Cardiac fibroblast (primary cell): ENCODE measurements at regions not wholly inside any gene's neighbourhood (a gene's known extent, or its start where the extent isn't known, plus 50 kb on each side); places are given as distances from the start of the nearest gene placed in this dataset.
A peak's percentile ranks its signal among the peaks of the same experiment; 100 is the strongest.

Experiments used
- DNase-seq, 2 donors: peaks; one replicate each; pipeline versions ENCODE4 v3.0.0 to v3.0.0-alpha.2; 2010; ENCODE audit warnings: low read depth in 2 of 2
- H3K4me3 ChIP-seq, 2 donors: replicated peaks in 1 of 2; 1 replicate in 1 of 2; 2 replicates in 1 of 2; pipeline ENCODE4 v1.5.1; 2011; ENCODE audit warnings: low read depth in 2 of 2, low read length in 2 of 2, mild to moderate bottlenecking in 2 of 2, moderate library complexity in 1 of 2
- TF ChIP-seq, protein P1 (sequence below): IDR thresholded peaks from one replicate; pipeline ENCODE4 v1.5.1; 2011; ENCODE audit warnings: low read depth, mild to moderate bottlenecking, low read length, inconsistent platforms

DNA sequence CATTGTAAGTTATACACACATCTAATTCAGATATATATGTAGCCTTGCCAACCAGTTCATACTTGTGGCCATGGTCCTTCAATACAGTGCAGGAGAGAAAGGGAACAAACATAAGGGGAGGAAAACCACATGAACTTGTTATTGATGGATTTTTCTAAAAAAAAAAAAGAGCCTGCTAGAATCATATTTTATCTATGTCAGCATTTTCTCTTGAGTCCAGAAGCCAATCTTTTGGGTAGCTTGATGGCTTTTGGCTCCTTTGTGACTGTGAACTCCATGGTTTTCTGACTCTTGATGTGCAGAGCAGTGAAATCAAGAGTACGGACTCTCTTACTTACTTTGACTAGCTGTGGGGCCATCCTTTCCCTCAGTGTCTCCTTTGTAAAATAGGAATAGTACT is 197.4 kb upstream of the DPH6 start:
- no peak for DNase-seq
- no peak overlapping the region for H3K4me3 ChIP-seq
- TF ChIP-seq, protein P1, sequence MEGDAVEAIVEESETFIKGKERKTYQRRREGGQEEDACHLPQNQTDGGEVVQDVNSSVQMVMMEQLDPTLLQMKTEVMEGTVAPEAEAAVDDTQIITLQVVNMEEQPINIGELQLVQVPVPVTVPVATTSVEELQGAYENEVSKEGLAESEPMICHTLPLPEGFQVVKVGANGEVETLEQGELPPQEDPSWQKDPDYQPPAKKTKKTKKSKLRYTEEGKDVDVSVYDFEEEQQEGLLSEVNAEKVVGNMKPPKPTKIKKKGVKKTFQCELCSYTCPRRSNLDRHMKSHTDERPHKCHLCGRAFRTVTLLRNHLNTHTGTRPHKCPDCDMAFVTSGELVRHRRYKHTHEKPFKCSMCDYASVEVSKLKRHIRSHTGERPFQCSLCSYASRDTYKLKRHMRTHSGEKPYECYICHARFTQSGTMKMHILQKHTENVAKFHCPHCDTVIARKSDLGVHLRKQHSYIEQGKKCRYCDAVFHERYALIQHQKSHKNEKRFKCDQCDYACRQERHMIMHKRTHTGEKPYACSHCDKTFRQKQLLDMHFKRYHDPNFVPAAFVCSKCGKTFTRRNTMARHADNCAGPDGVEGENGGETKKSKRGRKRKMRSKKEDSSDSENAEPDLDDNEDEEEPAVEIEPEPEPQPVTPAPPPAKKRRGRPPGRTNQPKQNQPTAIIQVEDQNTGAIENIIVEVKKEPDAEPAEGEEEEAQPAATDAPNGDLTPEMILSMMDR = no peak

GRCh38 chr15:35746121-35746520 is 200.2 kb upstream of the DPH6 start:
- peak; percentile 23 to 75 for DNase-seq
- H3K4me3 ChIP-seq = no peak overlapping the region
- TF ChIP-seq, protein P1 = no peak

GRCh38 chr15:35748105-35748504 is 202.1 kb upstream of the DPH6 start:
- no peak overlapping the region for H3K4me3 ChIP-seq
- no peak for DNase-seq
- TF ChIP-seq, protein P1 = no peak

GRCh38 chr15:35750051-35750450 is 204.1 kb upstream of the DPH6 start:
- no peak overlapping the region for H3K4me3 ChIP-seq
- no peak for DNase-seq
- TF ChIP-seq, protein P1 = no peak

DNA sequence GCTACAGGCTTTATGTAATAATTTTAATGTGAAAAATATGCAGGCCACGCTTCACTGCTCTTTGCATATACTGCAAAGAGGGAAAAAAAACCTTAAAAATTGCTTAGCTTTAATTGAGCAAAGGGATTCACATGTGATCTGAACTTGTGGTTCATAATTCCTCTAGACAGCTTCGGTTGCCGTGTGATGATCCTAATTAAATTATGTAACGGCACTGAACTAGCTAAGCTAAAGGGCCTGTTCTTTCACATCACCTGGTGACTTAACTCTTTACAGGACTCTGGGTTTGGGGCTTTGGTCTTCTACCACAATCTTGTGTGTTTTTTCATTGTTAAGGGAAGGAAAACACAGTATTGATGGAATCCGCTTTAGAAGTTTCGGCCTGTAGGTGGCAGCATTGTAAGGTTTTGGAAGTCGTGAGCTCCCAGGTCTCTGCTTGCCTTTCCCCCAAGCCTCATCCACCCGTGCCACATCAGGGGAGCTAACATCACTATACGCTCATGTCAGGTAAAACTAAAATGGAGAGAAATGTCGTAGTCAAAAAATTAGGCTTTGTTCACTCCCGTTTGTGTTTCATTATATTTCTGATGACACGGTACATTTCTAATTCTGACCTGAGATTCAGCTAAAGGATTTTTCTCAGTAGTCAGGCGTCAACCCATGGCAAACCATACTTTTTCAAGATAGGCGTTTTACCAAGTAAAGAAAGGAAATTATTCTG is 205.6 kb upstream of the DPH6 start:
- TF ChIP-seq, protein P1 = peak; percentile 71
- no peak overlapping the region for H3K4me3 ChIP-seq
- peak; percentile 86 for DNase-seq

DNA sequence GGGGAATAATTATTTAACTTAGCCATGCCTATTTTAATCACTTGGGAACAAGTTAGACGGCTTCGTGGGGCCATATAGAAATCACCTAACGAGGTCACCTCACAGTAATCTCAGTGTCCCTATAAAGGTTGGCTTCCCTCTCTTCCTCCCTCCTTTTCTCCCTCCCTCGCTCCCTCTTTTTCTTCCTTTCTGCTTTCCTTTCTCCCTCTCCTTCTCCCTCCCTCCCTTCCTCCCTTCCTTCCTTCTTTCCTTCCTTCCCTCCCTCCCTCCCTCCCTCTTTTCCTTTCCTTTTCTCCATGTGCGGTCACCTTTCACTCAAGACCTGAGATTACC is 206.1 kb upstream of the DPH6 start:
- TF ChIP-seq, protein P1 = no peak
- no peak overlapping the region for H3K4me3 ChIP-seq
- DNase-seq = no peak

- no peak overlapping the region for H3K4me3 ChIP-seq
- TF ChIP-seq, protein P1 = no peak
- peak; percentile 28 to 60 for DNase-seq
These were observed 207.5 kb upstream of the DPH6 start for GRCh38 chr15:35753486-35753885.
